OCI-LY7 (cell line): ENCODE measurements at regions not wholly inside any gene's neighbourhood (a gene's known extent, or its start where the extent isn't known, plus 50 kb on each side); places are given as distances from the start of the nearest gene placed in this dataset.

ENCODE experiments used
- BruUV-seq: library from RNA; stranded (reverse); fragments of 400-500 nt; replicated peaks from 2 replicates; lab custom pipeline; 2021; lab: Mats Ljungman, UMichigan
- CTCF ChIA-PET: fragments of 300-600 bp; sonication (Branson Sonifier 250); formaldehyde crosslinking; loops from one replicate; lab custom pipeline; 2022; ENCODE audit warnings: antibody characterized with exemption; ENCODE audit not compliant: unreplicated experiment; lab: Charles Lee
- POLR2A ChIA-PET: fragments of 300-600 bp; sonication (Branson Sonifier 250); formaldehyde crosslinking; loops from one replicate; lab custom pipeline; 2022; ENCODE audit warnings: antibody characterized with exemption; lab: Charles Lee
- DNase-seq: peaks from one replicate; pipeline ENCODE4 v3.0.0-alpha.2; 2015; ENCODE audit warnings: low spot score
- H2AFZ ChIP-seq: fragments of 200-600 bp; sonication (generic), shearing (Covaris generic); 2 replicates; pipeline ENCODE4 v1.6.1; 2014; ENCODE audit warnings: mild to moderate bottlenecking, antibody characterized with exemption, low read length, moderate library complexity
- H3K27ac ChIP-seq: fragments of 200-600 bp; sonication (generic); 2 replicates; pipeline ENCODE4 v1.5.1; 2014; ENCODE audit warnings: mixed run types, low read depth, mild to moderate bottlenecking, moderate library complexity, low read length, inconsistent platforms; ENCODE audit not compliant: poor library complexity, severe bottlenecking
- H3K36me3 ChIP-seq: fragments of 200-600 bp; sonication (generic); 2 replicates; pipeline ENCODE4 v1.6.1; 2014; ENCODE audit warnings: mild to moderate bottlenecking, antibody characterized with exemption, low read length, moderate library complexity, mixed read lengths; ENCODE audit not compliant: insufficient read depth
- H3K4me1 ChIP-seq: fragments of 200-600 bp; sonication (generic); 2 replicates; pipeline ENCODE4 v1.5.1; 2014; ENCODE audit warnings: mild to moderate bottlenecking, low read length; ENCODE audit not compliant: insufficient read depth, poor library complexity, severe bottlenecking
- H3K4me2 ChIP-seq: fragments of 200-600 bp; sonication (generic); 2 replicates; pipeline ENCODE4 v1.6.1; 2014; ENCODE audit warnings: mild to moderate bottlenecking, low read length
- H3K4me3 ChIP-seq: fragments of 200-600 bp; sonication (generic); 2 replicates; pipeline ENCODE4 v1.5.1; 2014; ENCODE audit warnings: mild to moderate bottlenecking, low read depth, low read length; ENCODE audit not compliant: poor library complexity, severe bottlenecking
- H3K79me2 ChIP-seq: fragments of 200-600 bp; sonication (generic); 2 replicates; pipeline ENCODE4 v1.6.1; 2016; ENCODE audit warnings: low read depth, mild to moderate bottlenecking, low read length, moderate library complexity, mixed read lengths; ENCODE audit not compliant: insufficient read depth
- H3K9me2 ChIP-seq: fragments of 200-600 bp; sonication (generic); 2 replicates; pipeline ENCODE4 v1.6.1; 2016; ENCODE audit warnings: mild to moderate bottlenecking, low read length, mixed read lengths; ENCODE audit not compliant: insufficient read depth
- H3K9me3 ChIP-seq: fragments of 200-600 bp; sonication (generic); 2 replicates; pipeline ENCODE4 v1.6.1; 2014; ENCODE audit warnings: mild to moderate bottlenecking, mixed run types, low read length, mixed read lengths
- H4K20me1 ChIP-seq: fragments of 200-600 bp; sonication (generic); 2 replicates; pipeline ENCODE4 v1.6.1; 2014; ENCODE audit warnings: mild to moderate bottlenecking, antibody characterized with exemption, low read length, moderate library complexity, mixed read lengths; ENCODE audit not compliant: insufficient read depth
- EZH2phosphoT487 ChIP-seq: fragments of 200-600 bp; sonication (generic); IDR thresholded peaks from 2 replicates; pipeline ENCODE4 v1.6.1; 2018; ENCODE audit warnings: low read depth, borderline replicate concordance, mild to moderate bottlenecking, mixed run types, antibody characterized with exemption, low read length, moderate library complexity, mixed read lengths
- intact Hi-C: fragments of 100-400 bp; cut with micrococcal nuclease; formaldehyde crosslinking; loops from one replicate; pipeline ENCODE4 v1.10.0; 2022; ENCODE audit not compliant: unreplicated experiment
- TF ChIP-seq, protein P1 (sequence below): fragments of 200-600 bp; sonication (generic); conservative IDR thresholded peaks from 2 replicates; pipeline ENCODE4 v1.5.1; 2014; ENCODE audit warnings: mild to moderate bottlenecking, antibody characterized with exemption, low read length, moderate library complexity, mixed read lengths

DNA sequence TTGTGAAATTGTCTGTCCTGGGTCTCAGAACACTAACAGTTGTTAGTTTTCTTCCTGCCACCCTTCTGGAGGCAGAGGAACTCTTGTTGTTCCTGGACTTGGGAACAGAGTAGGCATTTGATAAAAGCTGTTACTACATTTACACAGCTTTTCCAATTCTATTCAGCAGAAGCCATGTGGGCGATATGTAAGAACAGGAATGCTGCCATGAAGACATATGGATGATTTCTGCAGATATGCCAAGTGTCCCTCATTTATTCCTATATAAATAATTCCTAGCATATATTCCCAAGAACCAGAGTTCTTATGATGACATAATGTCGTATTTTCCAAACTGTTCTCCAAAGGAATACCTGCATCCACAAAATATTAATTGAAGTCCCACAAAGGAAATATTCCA lies 135.9 kb upstream of the DAB2 start:
- POLR2A ChIA-PET = no interaction called here
- BruUV-seq = no TSS peak
- intact Hi-C loops = no loop called here

DNA sequence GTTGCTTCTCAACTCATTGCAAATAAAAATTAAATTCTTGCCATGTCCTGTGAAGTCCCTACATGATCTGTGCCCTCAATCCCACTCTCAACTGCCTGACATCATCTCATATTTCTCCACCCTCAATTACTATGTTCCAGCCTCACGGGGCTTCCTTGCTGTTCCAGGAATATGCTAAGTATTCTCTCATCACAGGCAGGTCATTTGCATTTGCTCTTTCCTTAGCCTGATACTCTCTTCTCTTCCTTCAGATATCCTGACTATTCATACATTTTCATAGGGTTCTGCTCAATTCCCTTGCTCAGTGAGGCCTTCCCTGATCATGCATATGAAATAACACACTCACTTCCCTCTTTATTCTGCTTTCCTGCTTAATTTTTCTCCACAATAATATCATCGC lies 135.1 kb upstream of the DAB2 start:
- TF ChIP-seq, protein P1, sequence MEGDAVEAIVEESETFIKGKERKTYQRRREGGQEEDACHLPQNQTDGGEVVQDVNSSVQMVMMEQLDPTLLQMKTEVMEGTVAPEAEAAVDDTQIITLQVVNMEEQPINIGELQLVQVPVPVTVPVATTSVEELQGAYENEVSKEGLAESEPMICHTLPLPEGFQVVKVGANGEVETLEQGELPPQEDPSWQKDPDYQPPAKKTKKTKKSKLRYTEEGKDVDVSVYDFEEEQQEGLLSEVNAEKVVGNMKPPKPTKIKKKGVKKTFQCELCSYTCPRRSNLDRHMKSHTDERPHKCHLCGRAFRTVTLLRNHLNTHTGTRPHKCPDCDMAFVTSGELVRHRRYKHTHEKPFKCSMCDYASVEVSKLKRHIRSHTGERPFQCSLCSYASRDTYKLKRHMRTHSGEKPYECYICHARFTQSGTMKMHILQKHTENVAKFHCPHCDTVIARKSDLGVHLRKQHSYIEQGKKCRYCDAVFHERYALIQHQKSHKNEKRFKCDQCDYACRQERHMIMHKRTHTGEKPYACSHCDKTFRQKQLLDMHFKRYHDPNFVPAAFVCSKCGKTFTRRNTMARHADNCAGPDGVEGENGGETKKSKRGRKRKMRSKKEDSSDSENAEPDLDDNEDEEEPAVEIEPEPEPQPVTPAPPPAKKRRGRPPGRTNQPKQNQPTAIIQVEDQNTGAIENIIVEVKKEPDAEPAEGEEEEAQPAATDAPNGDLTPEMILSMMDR = no peak
- Histone ChIP-seq H2AFZ (no peak overlapping the region), H3K27ac (no peak overlapping the region), H3K79me2 (no peaks in the 10 kb centered on the region), H4K20me1 (no peaks in the 10 kb centered on the region), H3K4me3 (no peak overlapping the region), H3K9me2 (no peaks in the 10 kb centered on the region), H3K4me1 (no peaks in the 10 kb centered on the region), H3K36me3 (no peaks in the 10 kb centered on the region), H3K4me2 (no peak overlapping the region), H3K9me3 (no peaks in the 10 kb centered on the region)
- BruUV-seq = no TSS peak
- intact Hi-C loops = no loop called here
- ChIA-PET CTCF (no interaction called here), POLR2A (interaction anchor here (0.8 kb wide), 1 partner anchor 28 kb away, joined by 4 read pairs; no protein-coding TSS in a partner anchor)
- no peak for DNase-seq

More for the DNA sequence above, 135.9 kb upstream of the DAB2 start:
- Histone ChIP-seq H3K4me2 (no peak overlapping the region), H3K36me3 (no peaks in the 10 kb centered on the region), H3K79me2 (no peaks in the 10 kb centered on the region), H3K27ac (no peak overlapping the region), H3K4me1 (no peaks in the 10 kb centered on the region), H2AFZ (no peak overlapping the region), H3K4me3 (no peak overlapping the region), H3K9me3 (no peaks in the 10 kb centered on the region), H4K20me1 (no peaks in the 10 kb centered on the region), H3K9me2 (no peaks in the 10 kb centered on the region)
- CTCF ChIA-PET = no interaction called here
- TF ChIP-seq, protein P1 = no peak
- TF ChIP-seq EZH2phosphoT487 = no peak
- no peak for DNase-seq

DNA sequence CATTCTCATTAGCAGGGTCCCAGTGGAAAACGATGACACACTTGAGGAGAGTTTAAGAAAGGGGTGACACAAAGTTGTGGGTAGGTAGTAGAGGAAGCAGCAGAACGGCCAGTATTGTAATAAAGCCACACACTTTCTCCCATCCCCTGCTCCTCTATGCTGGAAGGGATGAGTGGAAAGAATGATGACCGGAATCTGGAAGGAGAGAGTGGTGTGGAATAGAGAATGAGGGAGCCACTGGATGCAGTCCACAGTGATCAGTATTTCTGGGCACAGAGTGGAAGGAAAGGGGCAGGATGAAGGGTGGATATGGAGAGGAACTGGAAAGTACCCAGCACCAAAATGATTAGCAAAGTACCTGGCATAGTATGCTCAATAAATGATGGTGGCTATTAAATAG lies 133.8 kb upstream of the DAB2 start:
- Histone ChIP-seq H3K36me3 (no peaks in the 10 kb centered on the region), H3K9me2 (no peaks in the 10 kb centered on the region), H4K20me1 (no peaks in the 10 kb centered on the region), H3K4me1 (no peaks in the 10 kb centered on the region), H3K27ac (no peak overlapping the region), H3K79me2 (no peaks in the 10 kb centered on the region), H3K9me3 (no peaks in the 10 kb centered on the region), H3K4me2 (no peak overlapping the region), H3K4me3 (no peak overlapping the region), H2AFZ (no peak overlapping the region)
- ChIA-PET POLR2A (no interaction called here), CTCF (no interaction called here)
- no peak for DNase-seq
- TF ChIP-seq, protein P1 = no peak
- TF ChIP-seq EZH2phosphoT487 = no peak
- BruUV-seq = no TSS peak
- intact Hi-C loops = no loop called here
